Liver (tissue), 3 donors: ENCODE measurements at regions not wholly inside any gene's neighbourhood (a gene's known extent, or its start where the extent isn't known, plus 50 kb on each side); places are given as distances from the start of the nearest gene placed in this dataset.

Experiments used
- NR2F2 ChIP-seq: IDR thresholded peaks from 2 replicates; pipeline ENCODE4 v1.6.1; 2016; ENCODE audit warnings: antibody characterized with exemption
- TAF1 ChIP-seq: conservative IDR thresholded peaks from 2 replicates; pipeline ENCODE4 v1.6.1; 2016; ENCODE audit warnings: antibody characterized with exemption, mild to moderate bottlenecking
- YY1 ChIP-seq: IDR thresholded peaks from 2 replicates; pipeline ENCODE4 v1.6.1; 2016; ENCODE audit warnings: antibody characterized with exemption, mild to moderate bottlenecking
- TF ChIP-seq, protein P1 (sequence below): fragments of 150-350 bp; IDR thresholded peaks from 2 replicates; pipeline ENCODE4 v1.5.1; 2017; ENCODE audit warnings: improper control_type of control experiment, low read depth, low read length; ENCODE audit not compliant: missing input control
- TF ChIP-seq, protein P2 (sequence below): IDR thresholded peaks from 2 replicates; pipeline ENCODE4 v1.6.1; 2016; ENCODE audit warnings: antibody characterized with exemption, mild to moderate bottlenecking
- TF ChIP-seq, protein P3 (sequence below): IDR thresholded peaks from 2 replicates; pipeline ENCODE4 v1.6.1; 2016; ENCODE audit warnings: antibody characterized with exemption
- donor health status: healthy.
- donor health status: healthy.

DNA sequence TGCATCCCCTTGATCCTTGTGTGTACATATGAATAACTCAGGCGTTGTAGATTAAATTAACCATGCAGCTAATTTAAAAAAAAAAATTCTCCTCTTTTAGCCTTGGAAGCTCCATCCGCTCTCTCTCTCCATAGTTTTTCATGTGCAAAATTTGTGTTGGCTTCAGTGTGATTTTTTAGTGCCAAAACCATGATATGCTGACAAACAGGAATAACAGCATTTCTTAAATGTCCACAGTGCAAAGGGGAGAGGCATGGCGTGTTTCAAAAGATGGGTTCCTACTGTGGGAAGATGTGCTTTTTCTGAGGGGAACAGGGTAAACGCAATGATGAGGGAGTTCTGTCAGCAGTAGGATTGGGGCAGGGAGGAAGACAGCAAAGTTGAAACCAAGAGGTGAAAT lies 247.0 kb downstream of the ICOS start:
- TF ChIP-seq NR2F2 = no peak
- TF ChIP-seq, protein P1, sequence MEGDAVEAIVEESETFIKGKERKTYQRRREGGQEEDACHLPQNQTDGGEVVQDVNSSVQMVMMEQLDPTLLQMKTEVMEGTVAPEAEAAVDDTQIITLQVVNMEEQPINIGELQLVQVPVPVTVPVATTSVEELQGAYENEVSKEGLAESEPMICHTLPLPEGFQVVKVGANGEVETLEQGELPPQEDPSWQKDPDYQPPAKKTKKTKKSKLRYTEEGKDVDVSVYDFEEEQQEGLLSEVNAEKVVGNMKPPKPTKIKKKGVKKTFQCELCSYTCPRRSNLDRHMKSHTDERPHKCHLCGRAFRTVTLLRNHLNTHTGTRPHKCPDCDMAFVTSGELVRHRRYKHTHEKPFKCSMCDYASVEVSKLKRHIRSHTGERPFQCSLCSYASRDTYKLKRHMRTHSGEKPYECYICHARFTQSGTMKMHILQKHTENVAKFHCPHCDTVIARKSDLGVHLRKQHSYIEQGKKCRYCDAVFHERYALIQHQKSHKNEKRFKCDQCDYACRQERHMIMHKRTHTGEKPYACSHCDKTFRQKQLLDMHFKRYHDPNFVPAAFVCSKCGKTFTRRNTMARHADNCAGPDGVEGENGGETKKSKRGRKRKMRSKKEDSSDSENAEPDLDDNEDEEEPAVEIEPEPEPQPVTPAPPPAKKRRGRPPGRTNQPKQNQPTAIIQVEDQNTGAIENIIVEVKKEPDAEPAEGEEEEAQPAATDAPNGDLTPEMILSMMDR = no peak
- no peak for TF ChIP-seq TAF1
- TF ChIP-seq, protein P2, sequence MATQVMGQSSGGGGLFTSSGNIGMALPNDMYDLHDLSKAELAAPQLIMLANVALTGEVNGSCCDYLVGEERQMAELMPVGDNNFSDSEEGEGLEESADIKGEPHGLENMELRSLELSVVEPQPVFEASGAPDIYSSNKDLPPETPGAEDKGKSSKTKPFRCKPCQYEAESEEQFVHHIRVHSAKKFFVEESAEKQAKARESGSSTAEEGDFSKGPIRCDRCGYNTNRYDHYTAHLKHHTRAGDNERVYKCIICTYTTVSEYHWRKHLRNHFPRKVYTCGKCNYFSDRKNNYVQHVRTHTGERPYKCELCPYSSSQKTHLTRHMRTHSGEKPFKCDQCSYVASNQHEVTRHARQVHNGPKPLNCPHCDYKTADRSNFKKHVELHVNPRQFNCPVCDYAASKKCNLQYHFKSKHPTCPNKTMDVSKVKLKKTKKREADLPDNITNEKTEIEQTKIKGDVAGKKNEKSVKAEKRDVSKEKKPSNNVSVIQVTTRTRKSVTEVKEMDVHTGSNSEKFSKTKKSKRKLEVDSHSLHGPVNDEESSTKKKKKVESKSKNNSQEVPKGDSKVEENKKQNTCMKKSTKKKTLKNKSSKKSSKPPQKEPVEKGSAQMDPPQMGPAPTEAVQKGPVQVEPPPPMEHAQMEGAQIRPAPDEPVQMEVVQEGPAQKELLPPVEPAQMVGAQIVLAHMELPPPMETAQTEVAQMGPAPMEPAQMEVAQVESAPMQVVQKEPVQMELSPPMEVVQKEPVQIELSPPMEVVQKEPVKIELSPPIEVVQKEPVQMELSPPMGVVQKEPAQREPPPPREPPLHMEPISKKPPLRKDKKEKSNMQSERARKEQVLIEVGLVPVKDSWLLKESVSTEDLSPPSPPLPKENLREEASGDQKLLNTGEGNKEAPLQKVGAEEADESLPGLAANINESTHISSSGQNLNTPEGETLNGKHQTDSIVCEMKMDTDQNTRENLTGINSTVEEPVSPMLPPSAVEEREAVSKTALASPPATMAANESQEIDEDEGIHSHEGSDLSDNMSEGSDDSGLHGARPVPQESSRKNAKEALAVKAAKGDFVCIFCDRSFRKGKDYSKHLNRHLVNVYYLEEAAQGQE = no peak
- TF ChIP-seq, protein P3, sequence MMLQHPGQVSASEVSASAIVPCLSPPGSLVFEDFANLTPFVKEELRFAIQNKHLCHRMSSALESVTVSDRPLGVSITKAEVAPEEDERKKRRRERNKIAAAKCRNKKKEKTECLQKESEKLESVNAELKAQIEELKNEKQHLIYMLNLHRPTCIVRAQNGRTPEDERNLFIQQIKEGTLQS = no peak
- no peak for TF ChIP-seq YY1
